Skin epidermis (tissue), 12 donors: ENCODE measurements at regions not wholly inside any gene's neighbourhood (a gene's known extent, or its start where the extent isn't known, plus 50 kb on each side); places are given as distances from the start of the nearest gene placed in this dataset.

ENCODE experiments used
- H3K27ac ChIP-seq, 21 experiments: fragments of 200-600 bp; sonication (generic) in 11 of 21; one replicate each; pipeline ENCODE4 v1.5.0; 2020; ENCODE audit warnings: mild to moderate bottlenecking in 3 of 21, inconsistent platforms in 2 of 21, moderate library complexity in 2 of 21
- H3K4me3 ChIP-seq, 7 experiments: fragments of 200-600 bp; sonication (generic) in 2 of 7; one replicate each; pipeline ENCODE4 v1.5.0; 2020; ENCODE audit warnings: inconsistent platforms in 2 of 7, mild to moderate bottlenecking in 2 of 7, moderate library complexity in 1 of 7

DNA sequence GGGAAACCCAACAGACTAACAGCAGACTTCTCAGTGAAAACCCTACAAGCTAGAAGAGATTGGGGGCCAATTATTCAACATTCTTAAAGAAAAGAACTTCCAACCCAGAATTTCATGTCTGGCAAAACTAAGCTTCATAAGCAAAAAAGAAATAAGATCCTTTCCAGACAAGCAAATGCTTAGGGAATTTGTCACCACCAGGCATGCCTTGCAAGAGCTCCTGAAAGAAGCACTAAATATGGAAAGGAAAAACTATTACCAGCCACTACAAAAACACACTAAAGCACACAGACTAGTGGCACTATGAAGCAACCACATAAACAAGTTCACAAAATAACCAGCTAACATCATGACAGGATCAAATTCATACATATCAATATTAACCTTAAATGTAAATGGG, 131.1 kb downstream of the OR2K2 start:
- Histone ChIP-seq H3K27ac (no peak overlapping the region), H3K4me3 (no peak overlapping the region)

DNA sequence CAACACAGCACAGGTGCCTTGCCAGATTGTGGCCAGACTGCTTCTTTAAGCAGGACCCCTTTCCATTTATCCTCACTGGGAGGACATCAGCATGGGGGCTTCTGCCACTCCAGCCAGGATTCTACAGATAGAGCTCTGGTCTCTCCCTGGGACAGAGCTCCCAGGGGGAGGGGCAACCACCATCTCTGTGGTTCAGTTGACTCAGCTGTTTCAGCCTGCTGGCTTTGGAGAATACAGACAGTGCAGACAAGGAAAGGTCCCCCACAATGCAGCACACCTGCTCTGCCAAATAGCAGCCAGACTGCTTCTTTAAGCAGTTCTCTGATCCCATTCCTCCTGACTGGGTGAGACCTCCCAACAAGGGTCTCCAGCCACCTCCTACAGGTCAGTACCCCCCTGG, 132.8 kb downstream of the OR2K2 start:
- no peak overlapping the region for H3K4me3 ChIP-seq

DNA sequence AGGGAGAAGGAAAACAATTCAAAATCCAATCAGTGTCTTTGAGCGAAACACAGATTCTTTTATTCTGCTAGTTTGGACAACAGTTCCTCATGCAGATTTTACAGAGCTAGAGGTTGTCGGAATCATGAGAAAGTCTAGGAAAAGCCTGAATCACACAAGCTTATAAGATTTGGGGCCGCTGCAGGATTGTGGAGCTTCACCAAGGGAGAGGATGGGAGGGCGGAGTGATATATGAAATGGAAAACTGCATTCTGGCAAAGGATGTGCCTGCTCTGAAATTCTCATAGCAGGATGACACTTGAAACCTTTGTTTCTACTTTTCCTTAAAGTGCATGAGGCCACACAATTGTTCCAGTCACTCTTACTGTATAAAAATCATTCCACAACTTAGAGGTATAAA, 134.3 kb downstream of the OR2K2 start:
- Histone ChIP-seq H3K4me3 (no peak overlapping the region), H3K27ac (peak overlapping the region in 6 of 21 experiments; percentile 9 to 65 (median 29))

More for the DNA sequence above, 132.8 kb downstream of the OR2K2 start:
- H3K27ac ChIP-seq = no peak overlapping the region

GRCh38 chr9:111193095-111193494, 136.9 kb downstream of the OR2K2 start:
- no peak overlapping the region for H3K27ac ChIP-seq
- no peak overlapping the region for H3K4me3 ChIP-seq

GRCh38 chr9:111192650-111193049, 137.4 kb downstream of the OR2K2 start:
- no peak overlapping the region for H3K27ac ChIP-seq

DNA sequence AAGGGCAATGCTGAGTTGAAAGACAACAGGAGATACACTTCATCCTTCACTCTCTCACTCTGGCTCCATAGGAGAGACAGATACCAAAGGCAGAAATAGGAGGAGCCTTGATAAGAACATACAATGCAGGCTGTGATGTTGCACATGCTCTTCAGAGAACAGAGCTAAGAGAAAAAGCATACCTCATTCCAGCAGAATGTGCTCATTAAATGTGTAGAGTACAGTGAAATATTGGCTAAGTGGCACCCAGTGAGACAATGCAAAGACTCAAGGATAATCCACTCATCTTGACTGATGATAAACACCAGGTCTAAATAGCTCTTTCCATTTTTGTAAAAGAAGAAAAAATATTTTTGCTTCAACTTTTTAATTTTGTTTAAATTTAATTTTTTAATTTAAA, 139.7 kb downstream of the OR2K2 start:
- Histone ChIP-seq H3K4me3 (no peak overlapping the region), H3K27ac (no peak overlapping the region)

More at GRCh38 chr9:111192650-111193049, 137.4 kb downstream of the OR2K2 start:
- H3K4me3 ChIP-seq = no peak overlapping the region

- Histone ChIP-seq H3K4me3 (no peak overlapping the region), H3K27ac (no peak overlapping the region)
Measured at GRCh38 chr9:111187376-111187775, 142.6 kb downstream of the OR2K2 start.

DNA sequence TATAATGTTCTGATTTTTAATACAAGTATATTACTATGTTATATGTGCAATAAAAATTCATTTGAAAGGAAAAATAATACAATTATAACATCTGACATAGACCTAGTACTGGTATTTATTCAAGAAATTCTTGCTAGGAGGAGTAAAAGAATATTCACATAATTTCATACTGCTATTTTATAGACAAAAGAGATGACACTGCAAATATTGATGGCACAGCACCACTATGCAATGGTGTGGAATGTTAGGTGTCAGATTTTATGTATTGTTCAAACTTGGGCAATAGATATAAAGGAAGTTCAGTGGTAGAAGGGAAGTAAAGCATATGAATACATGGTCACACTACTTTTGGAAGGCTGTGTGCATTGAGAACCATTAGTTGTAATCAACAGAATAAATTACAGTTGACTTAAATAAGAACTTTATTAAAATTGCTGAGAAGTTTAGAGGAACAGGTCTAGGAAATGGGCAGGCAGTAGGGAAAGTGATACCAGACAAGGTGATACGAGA, 143.9 kb downstream of the OR2K2 start:
- Histone ChIP-seq H3K4me3 (no peak overlapping the region), H3K27ac (no peak overlapping the region)

DNA sequence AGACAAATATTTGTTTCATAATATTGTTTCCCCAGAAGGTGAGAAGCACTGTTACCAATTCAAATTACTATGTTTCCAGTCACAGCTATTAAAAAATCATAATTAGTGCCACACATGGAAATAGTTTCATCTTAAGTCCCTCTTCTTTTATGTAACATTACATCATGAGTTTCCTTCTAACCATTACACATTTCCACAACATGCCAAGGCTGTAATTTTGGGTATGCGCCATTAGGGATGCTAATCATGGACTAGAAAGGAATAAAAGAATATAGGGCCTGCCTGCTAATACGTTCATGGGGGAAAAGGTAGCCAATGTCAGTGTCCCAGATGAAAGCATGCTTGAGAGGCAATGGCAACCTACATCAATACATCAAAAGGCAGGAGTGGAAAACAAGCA, 142.5 kb upstream of the LPAR1 start:
- H3K27ac ChIP-seq = no peak overlapping the region

GRCh38 chr9:111179577-111179976, 141.3 kb upstream of the LPAR1 start:
- H3K4me3 ChIP-seq = no peak overlapping the region
- no peak overlapping the region for H3K27ac ChIP-seq

More for the DNA sequence above, 142.5 kb upstream of the LPAR1 start:
- no peak overlapping the region for H3K4me3 ChIP-seq

DNA sequence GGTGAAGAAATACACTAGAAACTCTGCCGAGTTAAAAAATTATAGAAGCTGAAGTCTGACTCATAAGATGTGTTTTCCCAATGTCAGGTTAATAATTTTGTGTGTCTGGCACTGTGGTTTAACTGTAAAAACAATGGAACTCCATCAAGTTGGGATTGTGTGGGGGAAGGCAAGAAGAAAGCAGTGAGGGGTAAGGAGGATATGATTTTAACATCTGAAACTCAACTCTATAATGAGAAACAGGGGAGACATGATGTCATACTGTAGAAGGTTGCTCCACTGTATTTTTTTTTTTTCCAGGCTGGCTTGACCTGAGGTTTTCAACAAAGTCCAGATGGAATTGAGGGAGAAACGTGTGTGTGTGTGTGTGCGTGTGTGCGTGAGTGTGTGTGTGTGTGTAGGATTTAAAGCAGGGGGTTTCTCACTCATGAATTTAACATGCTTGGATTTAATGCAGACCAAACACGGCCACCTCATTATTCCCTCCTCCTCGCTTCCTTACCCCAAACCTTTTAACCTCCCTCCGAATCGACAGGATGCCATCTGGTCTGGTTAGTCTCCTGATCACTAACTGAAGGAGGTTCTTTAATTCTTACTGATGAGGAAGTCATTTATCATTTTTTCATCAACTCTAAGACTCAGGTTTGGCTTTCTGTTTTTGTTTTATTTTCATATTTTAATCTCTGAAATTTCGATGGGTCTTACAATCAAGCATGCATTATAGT, 140.2 kb upstream of the LPAR1 start:
- Histone ChIP-seq H3K27ac (peak overlapping the region in 1 of 21 experiments; percentile 12), H3K4me3 (no peak overlapping the region)

DNA sequence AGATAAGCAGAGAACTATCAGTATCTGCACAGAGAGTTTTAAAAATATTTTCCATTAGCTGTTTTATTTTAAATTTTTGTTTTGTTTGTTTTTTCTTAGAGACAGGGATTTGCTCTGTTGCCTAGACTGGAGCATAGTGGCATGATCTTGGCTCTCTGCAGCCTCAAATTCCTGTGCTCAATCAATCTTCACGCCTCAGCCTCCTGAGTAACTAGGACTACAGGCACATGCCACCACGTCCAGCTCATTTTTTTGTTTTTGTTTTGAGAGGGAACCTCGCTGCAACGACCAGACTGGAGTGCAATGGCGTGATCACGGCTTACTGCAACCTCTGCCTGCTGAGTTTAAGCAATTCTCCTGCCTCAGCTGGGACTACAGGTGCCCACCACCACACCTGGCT, 138.2 kb upstream of the LPAR1 start:
- no peak overlapping the region for H3K27ac ChIP-seq
- H3K4me3 ChIP-seq = no peak overlapping the region

- no peak overlapping the region for H3K4me3 ChIP-seq
- H3K27ac ChIP-seq = no peak overlapping the region
Measured at GRCh38 chr9:111175350-111175749, 137.1 kb upstream of the LPAR1 start.

DNA sequence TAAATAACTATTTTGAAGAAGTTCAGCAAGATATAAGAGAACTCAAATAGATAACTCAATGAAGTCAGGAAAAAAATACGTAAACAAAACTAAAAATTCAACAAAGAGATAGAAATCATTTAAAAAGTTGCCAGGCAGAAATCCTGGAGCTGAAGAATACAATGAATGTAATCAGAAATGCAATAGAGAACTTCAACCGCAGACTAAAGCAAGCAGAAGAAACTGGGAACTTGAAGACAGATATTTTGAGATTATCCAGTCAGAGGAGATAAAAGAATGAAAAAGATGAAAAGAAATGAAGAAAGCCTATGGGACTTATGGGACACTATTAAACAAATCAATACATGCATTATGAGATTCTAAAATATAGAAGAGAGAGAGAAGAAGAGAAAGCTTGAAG, 129.1 kb upstream of the LPAR1 start:
- Histone ChIP-seq H3K27ac (no peak overlapping the region), H3K4me3 (no peak overlapping the region)

DNA sequence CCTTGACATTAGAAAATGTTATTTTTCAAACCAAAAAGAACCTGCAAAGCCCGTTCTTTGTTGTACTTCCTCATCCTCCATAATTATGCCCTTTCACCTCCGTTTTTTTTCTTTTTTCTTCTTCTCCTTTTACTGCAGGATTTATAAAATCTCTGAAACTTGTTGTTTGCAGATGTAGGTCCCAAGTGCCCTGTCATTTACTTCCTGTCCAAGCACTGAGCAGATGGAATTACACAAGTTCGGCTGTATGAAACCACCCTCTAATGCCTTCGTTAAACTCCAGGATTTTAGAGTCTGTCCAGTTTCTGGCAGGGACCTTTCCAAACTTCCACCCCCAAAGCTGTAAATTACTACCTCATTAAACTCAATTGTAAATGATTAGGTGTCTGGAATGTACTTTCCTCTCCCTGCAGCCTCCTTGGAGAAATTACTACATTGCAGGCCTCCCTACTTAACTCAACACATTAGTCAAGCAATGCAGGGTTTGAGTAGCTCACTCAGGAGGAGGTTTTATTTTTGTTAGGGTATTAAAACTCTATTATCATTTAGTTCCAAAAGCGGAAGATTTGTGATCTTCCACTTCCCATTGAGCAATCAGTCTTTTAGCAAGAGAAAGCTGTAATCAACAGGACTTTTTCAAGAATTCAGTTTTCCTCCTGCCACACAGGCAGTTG, 125.6 kb upstream of the LPAR1 start:
- peak overlapping the region in 6 of 21 experiments; percentile 4 to 47 (median 18) for H3K27ac ChIP-seq
- H3K4me3 ChIP-seq = no peak overlapping the region

DNA sequence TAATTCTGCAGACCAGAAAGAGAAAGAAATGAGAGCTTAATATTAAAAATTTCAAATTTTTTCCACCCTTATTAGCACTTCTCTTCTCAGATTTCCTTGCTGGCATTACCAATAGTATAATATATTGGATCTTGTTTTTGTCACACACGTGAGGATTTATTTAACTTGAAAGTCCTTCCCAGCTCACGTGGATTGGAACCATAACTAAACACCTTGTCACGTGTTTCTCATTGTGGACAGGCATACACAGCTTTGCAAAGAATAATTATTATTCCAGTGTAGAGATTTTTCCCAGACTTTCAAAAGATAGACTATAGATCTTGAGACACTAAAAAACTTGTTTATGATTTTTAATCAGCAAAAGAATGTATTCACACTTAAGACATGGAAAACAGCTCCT, 123.8 kb upstream of the LPAR1 start:
- Histone ChIP-seq H3K27ac (peak overlapping the region in 1 of 21 experiments; percentile 20), H3K4me3 (no peak overlapping the region)

DNA sequence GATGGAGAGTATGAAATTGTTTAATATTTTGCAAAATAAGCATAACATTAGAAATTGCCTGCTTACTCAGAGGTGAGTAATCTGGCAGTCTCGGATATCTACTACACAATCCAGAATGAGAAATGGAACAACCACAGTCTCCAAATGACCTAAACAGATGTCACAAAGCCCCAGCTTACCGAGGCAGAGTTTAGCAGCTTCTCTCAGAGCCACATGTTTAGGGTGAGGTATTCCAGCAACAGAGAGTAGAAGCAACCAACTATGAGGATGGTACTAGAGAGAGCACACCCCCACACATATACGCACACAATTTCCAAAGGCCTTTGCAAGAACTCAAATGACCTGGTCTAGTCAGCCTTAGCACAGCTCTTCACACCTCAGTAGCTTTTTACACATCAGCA, 122.7 kb upstream of the LPAR1 start:
- Histone ChIP-seq H3K4me3 (no peak overlapping the region), H3K27ac (peak overlapping the region in 1 of 21 experiments; percentile 20)

GRCh38 chr9:111158999-111159398, 120.7 kb upstream of the LPAR1 start:
- H3K27ac ChIP-seq = no peak overlapping the region

GRCh38 chr9:111158363-111158762, 120.1 kb upstream of the LPAR1 start:
- H3K4me3 ChIP-seq = no peak overlapping the region
- H3K27ac ChIP-seq = no peak overlapping the region

More at GRCh38 chr9:111158999-111159398, 120.7 kb upstream of the LPAR1 start:
- H3K4me3 ChIP-seq = no peak overlapping the region

GRCh38 chr9:111154081-111154562, 115.9 kb upstream of the LPAR1 start:
- H3K27ac ChIP-seq = no peak overlapping the region
- H3K4me3 ChIP-seq = no peak overlapping the region
